ENCODE measurements at regions not wholly inside any gene's neighbourhood (a gene's known extent, or its start where the extent isn't known, plus 50 kb on each side); places are given as distances from the start of the nearest gene placed in this dataset.

- no peaks in the 10 kb centered on the region for H3K4me1 ChIP-seq (ENCODE audit: insufficient read depth, low read length)
- no peak overlapping the region for H2BK12ac ChIP-seq (ENCODE audit: insufficient read length, low read depth, low read length)
- H3K23me2 ChIP-seq (ENCODE audit: insufficient read length, low read depth, low read length, poor library complexity, severe bottlenecking), result no peaks in the 10 kb centered on the region
- H4K8ac ChIP-seq (replicated peaks; ENCODE audit: insufficient read length, low read depth, low read length), result no peak overlapping the region
- no peak overlapping the region for H3K4ac ChIP-seq (ENCODE audit: low read depth, low read length)
- H2AFZ ChIP-seq (ENCODE audit: low read length), result no peak overlapping the region
- no peak for DNase-seq
- H4K20me1 ChIP-seq (ENCODE audit: control insufficient read depth, insufficient read depth, insufficient read length), result no peaks in the 10 kb centered on the region
- H3K79me1 ChIP-seq (ENCODE audit: insufficient read depth, low read depth, low read length, poor library complexity, severe bottlenecking), result no peaks in the 10 kb centered on the region
- H2BK20ac ChIP-seq (ENCODE audit: low read depth, low read length, poor library complexity, severe bottlenecking), result no peak overlapping the region
- H3K27ac Mint-ChIP-seq, result no peak overlapping the region
- no peaks in the 10 kb centered on the region for H3K27me3 ChIP-seq (ENCODE audit: insufficient read depth, low read length)
- H3K14ac ChIP-seq (ENCODE audit: insufficient read depth, low read length), result no peak overlapping the region
- H2BK120ac ChIP-seq (ENCODE audit: low read depth, low read length, poor library complexity, severe bottlenecking), result no peak overlapping the region
- no peaks in the 10 kb centered on the region for H3K9me3 ChIP-seq (ENCODE audit: control insufficient read depth, low read depth, low read length)
- H4K91ac ChIP-seq (ENCODE audit: insufficient read length, low read depth, low read length), result no peak overlapping the region
- H3K27ac ChIP-seq (ENCODE audit: insufficient read length, low read depth, low read length), result no peak overlapping the region
- H2BK15ac ChIP-seq (ENCODE audit: low read depth, low read length), result no peak overlapping the region
- H4K5ac ChIP-seq (ENCODE audit: insufficient read length, low read depth, low read length), result no peak overlapping the region
- H3T11ph ChIP-seq (ENCODE audit: low read length), result no peak overlapping the region
- TF ChIP-seq CTCF (conservative IDR thresholded peaks at IDR 0.05), result no peak
- H3K27me3 Mint-ChIP-seq (ENCODE audit: low read depth), result no peaks in the 10 kb centered on the region
- peaks cover 12% of the 10 kb centered on the region in 2 experiments for H3K4me1 Mint-ChIP-seq
- H2AK5ac ChIP-seq (ENCODE audit: insufficient read length, low read length), result no peak overlapping the region
- H3K36me3 Mint-ChIP-seq (ENCODE audit: insufficient read depth in 1 of 3, low read depth in 3 of 3), result peaks cover 0 to 5% (median 4%) of the 10 kb centered on the region in 3 experiments; a peak in 3 of 7 replicates
- H3K56ac ChIP-seq (ENCODE audit: insufficient read length, low read depth, low read length), result no peak overlapping the region
- no peak overlapping the region for H3K4me2 ChIP-seq (ENCODE audit: insufficient read depth, insufficient read length, low read length)
- no peak overlapping the region for H3K18ac ChIP-seq (ENCODE audit: insufficient read length, low read depth, low read length)
- H3K23ac ChIP-seq (ENCODE audit: insufficient read length, low read depth, low read length), result no peak overlapping the region
- H3K9ac ChIP-seq (ENCODE audit: extremely low read depth, insufficient read length, low read length), result no peak overlapping the region
- H3K79me2 ChIP-seq (ENCODE audit: insufficient read depth, low read length), result no peaks in the 10 kb centered on the region
- H3K4me3 Mint-ChIP-seq, result no peak overlapping the region
- H2BK5ac ChIP-seq (ENCODE audit: insufficient read length, low read length), result no peak overlapping the region
- peaks cover 11 to 15% of the 10 kb centered on the region in 2 experiments; a peak in 4 of 5 replicates for H3K9me3 Mint-ChIP-seq
Observed at GRCh38 chr2:204157684-204158083, 221.1 kb downstream of the ICOS start.

All from H9 (cell line).